ENCODE measurements at regions not wholly inside any gene's neighbourhood (a gene's known extent, or its start where the extent isn't known, plus 50 kb on each side); places are given as distances from the start of the nearest gene placed in this dataset.
"Not testable (repeated sequence)": the region's sequence is repeated elsewhere in the genome, so short reads cannot be mapped to it uniquely, and the experiment has no call there.

DNA sequence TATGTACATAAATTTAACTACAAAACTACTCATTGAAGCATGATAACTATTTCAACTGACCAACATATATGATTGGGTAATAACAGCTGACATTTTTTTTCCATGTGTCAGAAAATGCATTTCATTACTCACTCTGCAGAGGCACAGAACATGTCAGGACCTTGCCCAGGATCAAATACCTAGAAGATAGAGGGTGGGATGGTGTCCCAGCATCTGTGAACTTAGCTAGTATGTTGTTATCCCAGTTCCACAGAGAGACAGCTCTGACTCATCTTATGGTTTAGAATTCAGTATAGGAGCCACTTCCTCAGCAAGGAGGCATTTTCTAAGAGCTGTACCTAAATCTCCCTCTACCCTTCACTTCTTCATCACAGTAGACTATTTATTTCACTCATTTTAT lies 1198.6 kb upstream of the ACO1 start:
- no peak for DNase-seq (ENCODE audit: extremely low spot score)
- Histone ChIP-seq H3K4me3 (no peak overlapping the region), H3K9me3 (no peaks in the 10 kb centered on the region), H3K4me1 (no peaks in the 10 kb centered on the region), H3K27ac (replicated peaks in 1 of 4) (no peak overlapping the region), H3K36me3 (no peaks in the 10 kb centered on the region), H3K27me3 (no peaks in the 10 kb centered on the region)
- intact Hi-C loops (cut with DNase I), result no loop called here
- TF ChIP-seq POLR2AphosphoS5 (IDR thresholded peaks at IDR 0.05) (no peak), POLR2A (IDR thresholded peaks at IDR 0.05; ENCODE audit: low read depth) (no peak), EP300 (IDR thresholded peaks at IDR 0.05) (no peak)
- TF ChIP-seq, protein P1, sequence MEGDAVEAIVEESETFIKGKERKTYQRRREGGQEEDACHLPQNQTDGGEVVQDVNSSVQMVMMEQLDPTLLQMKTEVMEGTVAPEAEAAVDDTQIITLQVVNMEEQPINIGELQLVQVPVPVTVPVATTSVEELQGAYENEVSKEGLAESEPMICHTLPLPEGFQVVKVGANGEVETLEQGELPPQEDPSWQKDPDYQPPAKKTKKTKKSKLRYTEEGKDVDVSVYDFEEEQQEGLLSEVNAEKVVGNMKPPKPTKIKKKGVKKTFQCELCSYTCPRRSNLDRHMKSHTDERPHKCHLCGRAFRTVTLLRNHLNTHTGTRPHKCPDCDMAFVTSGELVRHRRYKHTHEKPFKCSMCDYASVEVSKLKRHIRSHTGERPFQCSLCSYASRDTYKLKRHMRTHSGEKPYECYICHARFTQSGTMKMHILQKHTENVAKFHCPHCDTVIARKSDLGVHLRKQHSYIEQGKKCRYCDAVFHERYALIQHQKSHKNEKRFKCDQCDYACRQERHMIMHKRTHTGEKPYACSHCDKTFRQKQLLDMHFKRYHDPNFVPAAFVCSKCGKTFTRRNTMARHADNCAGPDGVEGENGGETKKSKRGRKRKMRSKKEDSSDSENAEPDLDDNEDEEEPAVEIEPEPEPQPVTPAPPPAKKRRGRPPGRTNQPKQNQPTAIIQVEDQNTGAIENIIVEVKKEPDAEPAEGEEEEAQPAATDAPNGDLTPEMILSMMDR (IDR thresholded peaks at IDR 0.05), result no peak

DNA sequence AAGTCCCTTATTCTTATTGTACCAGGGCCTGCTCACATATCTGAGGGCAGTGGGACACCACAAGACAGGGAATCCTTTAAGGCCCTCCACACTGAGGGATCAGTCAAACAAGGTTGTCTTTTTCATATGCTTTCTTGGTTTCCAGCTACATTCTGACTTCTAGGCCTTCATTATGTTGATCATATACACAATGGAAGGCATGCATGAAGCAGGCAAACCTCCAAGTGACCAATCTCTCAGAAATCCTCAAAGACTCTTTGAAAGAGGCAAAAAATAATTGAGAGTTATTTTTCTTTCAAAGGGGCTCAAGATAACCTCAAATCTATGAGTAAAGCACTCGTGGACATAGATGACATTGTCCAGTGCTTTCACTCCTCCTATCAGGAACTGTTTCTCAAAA lies 1195.9 kb upstream of the ACO1 start:
- intact Hi-C loops (cut with DNase I), result no loop called here
- Histone ChIP-seq H3K4me1 (no peaks in the 10 kb centered on the region), H3K36me3 (no peaks in the 10 kb centered on the region), H3K9me3 (no peaks in the 10 kb centered on the region), H3K27ac (replicated peaks in 1 of 4) (no peak overlapping the region), H3K27me3 (no peaks in the 10 kb centered on the region), H3K4me3 (no peak overlapping the region)
- DNase-seq (ENCODE audit: extremely low spot score), result no peak
- 54% methylated on average over 1 of the region's 1 CpG for WGBS
- TF ChIP-seq, protein P1 (IDR thresholded peaks at IDR 0.05), result no peak
- no peak for TF ChIP-seq POLR2AphosphoS5 (IDR thresholded peaks at IDR 0.05)
- TF ChIP-seq EP300 (IDR thresholded peaks at IDR 0.05), result no peak
- TF ChIP-seq POLR2A (IDR thresholded peaks at IDR 0.05; ENCODE audit: low read depth), result no peak

DNA sequence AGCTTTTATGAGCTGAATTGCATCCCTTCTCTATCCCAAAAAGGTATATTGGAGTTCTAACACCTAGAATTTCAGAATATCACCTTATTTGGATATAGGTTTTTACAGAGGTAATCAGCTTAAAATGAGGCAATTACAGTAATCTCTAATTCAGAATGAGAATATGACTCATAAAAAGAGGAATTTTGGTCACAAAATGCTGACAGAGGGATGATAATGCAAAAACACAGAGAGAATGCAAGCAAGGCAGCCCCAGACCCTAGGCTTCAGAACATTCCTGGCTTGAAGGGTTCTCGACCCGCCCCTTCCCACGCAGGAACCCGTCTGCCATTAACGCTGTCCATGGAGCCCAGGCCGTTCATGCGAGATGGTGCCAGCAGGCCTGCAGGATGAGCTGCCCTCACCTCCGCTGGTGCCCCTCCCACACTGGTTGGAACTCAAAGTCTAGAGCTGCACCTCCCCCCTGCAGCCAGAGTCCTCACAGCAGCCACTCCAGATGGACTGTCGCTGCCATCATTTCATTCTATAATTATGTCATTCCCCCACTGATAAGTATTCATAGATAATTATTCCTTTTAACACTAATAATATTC lies 1173.4 kb upstream of the ACO1 start:
- no peaks in the 10 kb centered on the region for H3K9me3 ChIP-seq
- H3K27me3 ChIP-seq, result no peaks in the 10 kb centered on the region
- no peaks in the 10 kb centered on the region for H3K36me3 ChIP-seq
- TF ChIP-seq EP300 (IDR thresholded peaks at IDR 0.05), result no peak
- TF ChIP-seq, protein P1 (IDR thresholded peaks at IDR 0.05), result no peak
- no peak overlapping the region for H3K27ac ChIP-seq (replicated peaks in 1 of 4)
- no peak for DNase-seq (ENCODE audit: extremely low spot score)
- no peak overlapping the region for H3K4me3 ChIP-seq
- H3K4me1 ChIP-seq, result no peaks in the 10 kb centered on the region
- intact Hi-C loops (cut with DNase I), result no loop called here
- WGBS, result 68% methylated on average over 9 of the region's 9 CpGs

DNA sequence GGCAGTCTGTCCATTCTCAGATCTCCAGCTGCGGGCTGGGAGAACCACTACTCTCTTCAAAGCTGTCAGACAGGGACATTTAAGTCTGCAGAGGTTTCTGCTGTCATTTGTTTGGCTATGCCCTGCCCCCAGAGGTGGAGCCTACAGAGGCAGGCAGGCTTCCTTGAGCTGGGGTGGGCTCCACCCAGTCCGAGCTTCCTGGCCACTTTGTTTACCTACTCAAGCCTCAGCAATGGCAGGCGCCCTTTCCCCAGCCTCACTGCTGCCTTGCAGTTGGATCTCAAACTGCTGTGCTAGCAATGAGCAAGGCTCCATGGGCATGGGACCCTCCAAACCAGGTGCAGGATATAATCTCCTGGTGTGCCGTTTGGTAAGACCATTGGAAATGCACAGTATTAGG lies 1154.5 kb upstream of the ACO1 start:
- H3K36me3 ChIP-seq; H3K9me3 ChIP-seq; H3K4me3 ChIP-seq; H3K27me3 ChIP-seq; intact Hi-C loops (cut with DNase I); H3K27ac ChIP-seq (replicated peaks in 1 of 4); DNase-seq (ENCODE audit: extremely low spot score); H3K4me1 ChIP-seq: not testable (repeated sequence)
- WGBS, result 100% methylated on average over 1 of the region's 4 CpGs

DNA sequence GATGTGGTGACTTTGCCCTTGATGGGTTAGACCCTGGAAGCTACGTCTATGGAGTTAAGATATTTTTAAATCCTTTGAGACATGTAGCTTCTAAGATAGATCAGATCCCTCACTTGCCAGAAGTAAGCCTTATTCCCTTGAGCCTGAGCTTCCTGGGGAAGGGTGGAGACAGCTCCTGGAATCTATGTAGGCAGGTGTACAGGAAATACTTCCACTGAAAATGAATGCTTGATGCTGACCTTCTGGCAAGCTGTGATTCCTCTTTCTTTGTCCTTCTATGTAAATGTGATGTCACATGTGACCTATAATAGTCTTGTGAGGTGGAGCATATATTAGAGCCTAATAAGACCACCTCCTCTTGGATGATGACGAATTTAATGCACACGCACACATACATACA lies 1152.0 kb upstream of the ACO1 start:
- intact Hi-C loops (cut with DNase I), result no loop called here
- Histone ChIP-seq H3K36me3 (no peaks in the 10 kb centered on the region), H3K4me1 (no peaks in the 10 kb centered on the region), H3K4me3 (no peak overlapping the region), H3K27me3 (no peaks in the 10 kb centered on the region), H3K9me3 (no peaks in the 10 kb centered on the region), H3K27ac (replicated peaks in 1 of 4) (no peak overlapping the region)
- no peak for DNase-seq (ENCODE audit: extremely low spot score)
- no peak for TF ChIP-seq POLR2AphosphoS5 (IDR thresholded peaks at IDR 0.05)
- TF ChIP-seq, protein P1 (IDR thresholded peaks at IDR 0.05), result no peak
- no peak for TF ChIP-seq POLR2A (IDR thresholded peaks at IDR 0.05; ENCODE audit: low read depth)
- no peak for TF ChIP-seq EP300 (IDR thresholded peaks at IDR 0.05)
- 70% methylated on average over 3 of the region's 3 CpGs for WGBS

Data from esophagus muscularis mucosa (tissue), 4 donors.